B cell (primary cell): ENCODE measurements at regions not wholly inside any gene's neighbourhood (a gene's known extent, or its start where the extent isn't known, plus 50 kb on each side); places are given as distances from the start of the nearest gene placed in this dataset.

Source experiments
- EZH2 ChIP-seq: IDR thresholded peaks from 2 replicates; pipeline ENCODE4 v1.6.1; 2012; ENCODE audit warnings: borderline replicate concordance, low read depth, mild to moderate bottlenecking, moderate library complexity, low read length; ENCODE audit not compliant: insufficient read depth, poor library complexity, severe bottlenecking
- TF ChIP-seq, protein P1 (sequence below): fragments of 200-600 bp; IDR thresholded peaks from one replicate; pipeline ENCODE4 v1.8.0; 2022; ENCODE audit warnings: antibody characterized with exemption, mild to moderate bottlenecking

DNA sequence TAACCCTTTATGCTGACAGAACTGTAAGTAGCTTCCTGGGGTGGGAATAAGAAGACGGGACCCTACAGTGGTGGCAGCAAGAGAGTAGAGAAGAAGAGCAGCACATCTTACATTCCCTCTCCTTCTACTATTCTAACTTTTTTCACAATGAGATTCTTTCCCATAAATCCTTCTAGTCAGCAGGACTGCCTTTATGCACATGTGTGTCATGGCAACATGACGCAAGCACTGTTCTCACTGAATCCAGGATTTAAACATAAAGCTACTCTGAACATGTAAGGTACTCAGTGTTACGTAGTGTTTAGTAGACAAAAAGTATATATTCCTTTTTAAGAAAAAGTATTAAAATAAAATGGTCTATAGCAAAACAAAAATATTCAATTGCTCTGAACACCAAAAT is 309.7 kb upstream of the LYPLAL1 start:
- TF ChIP-seq, protein P1, sequence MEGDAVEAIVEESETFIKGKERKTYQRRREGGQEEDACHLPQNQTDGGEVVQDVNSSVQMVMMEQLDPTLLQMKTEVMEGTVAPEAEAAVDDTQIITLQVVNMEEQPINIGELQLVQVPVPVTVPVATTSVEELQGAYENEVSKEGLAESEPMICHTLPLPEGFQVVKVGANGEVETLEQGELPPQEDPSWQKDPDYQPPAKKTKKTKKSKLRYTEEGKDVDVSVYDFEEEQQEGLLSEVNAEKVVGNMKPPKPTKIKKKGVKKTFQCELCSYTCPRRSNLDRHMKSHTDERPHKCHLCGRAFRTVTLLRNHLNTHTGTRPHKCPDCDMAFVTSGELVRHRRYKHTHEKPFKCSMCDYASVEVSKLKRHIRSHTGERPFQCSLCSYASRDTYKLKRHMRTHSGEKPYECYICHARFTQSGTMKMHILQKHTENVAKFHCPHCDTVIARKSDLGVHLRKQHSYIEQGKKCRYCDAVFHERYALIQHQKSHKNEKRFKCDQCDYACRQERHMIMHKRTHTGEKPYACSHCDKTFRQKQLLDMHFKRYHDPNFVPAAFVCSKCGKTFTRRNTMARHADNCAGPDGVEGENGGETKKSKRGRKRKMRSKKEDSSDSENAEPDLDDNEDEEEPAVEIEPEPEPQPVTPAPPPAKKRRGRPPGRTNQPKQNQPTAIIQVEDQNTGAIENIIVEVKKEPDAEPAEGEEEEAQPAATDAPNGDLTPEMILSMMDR: no peak
- TF ChIP-seq EZH2: no peak
